ENCODE measurements at regions not wholly inside any gene's neighbourhood (a gene's known extent, or its start where the extent isn't known, plus 50 kb on each side); places are given as distances from the start of the nearest gene placed in this dataset.

GRCh38 chr3:72144773-72145505 is 360.0 kb upstream of the PROK2 start:
- no peak for DNase-seq

- no peak for DNase-seq
Measured at GRCh38 chr3:72143966-72144717, 359.2 kb upstream of the PROK2 start.

GRCh38 chr3:72143322-72143721 is 358.4 kb upstream of the PROK2 start:
- DNase-seq, result no peak

GRCh38 chr3:72142028-72142427 is 357.1 kb upstream of the PROK2 start:
- no peak for DNase-seq

- DNase-seq, result no peak
Measured at GRCh38 chr3:72141264-72141663, 356.3 kb upstream of the PROK2 start.

- DNase-seq, result no peak
Measured at GRCh38 chr3:72139316-72139715, 354.4 kb upstream of the PROK2 start.

- no peak for DNase-seq
Measured at GRCh38 chr3:72137865-72138861, 353.2 kb upstream of the PROK2 start.

GRCh38 chr3:72135636-72136035 is 350.7 kb upstream of the PROK2 start:
- no peak for DNase-seq

- no peak for DNase-seq
Measured at GRCh38 chr3:72134989-72135451, 350.1 kb upstream of the PROK2 start.

- DNase-seq, result no peak
Measured at GRCh38 chr3:72133329-72134011, 348.5 kb upstream of the PROK2 start.

- no peak for DNase-seq
Measured at GRCh38 chr3:72131899-72132298, 347.0 kb upstream of the PROK2 start.

- DNase-seq, result no peak
Measured at GRCh38 chr3:72130565-72130964, 345.6 kb upstream of the PROK2 start.

GRCh38 chr3:72129501-72130094 is 344.6 kb upstream of the PROK2 start:
- DNase-seq, result no peak

- no peak for DNase-seq
Measured at GRCh38 chr3:72128921-72129320, 344.0 kb upstream of the PROK2 start.

- DNase-seq, result peak; percentile 25
Measured at GRCh38 chr3:72127844-72128243, 342.9 kb upstream of the PROK2 start.

GRCh38 chr3:72127224-72127612 is 342.3 kb upstream of the PROK2 start:
- DNase-seq, result no peak

GRCh38 chr3:72126441-72127223 is 341.7 kb upstream of the PROK2 start:
- no peak for DNase-seq

- no peak for DNase-seq
Measured at GRCh38 chr3:72123908-72124441, 339.0 kb upstream of the PROK2 start.

- no peak for DNase-seq
Measured at GRCh38 chr3:72120806-72121778, 336.1 kb upstream of the PROK2 start.

GRCh38 chr3:72120039-72120438 is 335.1 kb upstream of the PROK2 start:
- DNase-seq, result no peak
